ENCODE measurements at regions not wholly inside any gene's neighbourhood (a gene's known extent, or its start where the extent isn't known, plus 50 kb on each side); places are given as distances from the start of the nearest gene placed in this dataset.

DNA sequence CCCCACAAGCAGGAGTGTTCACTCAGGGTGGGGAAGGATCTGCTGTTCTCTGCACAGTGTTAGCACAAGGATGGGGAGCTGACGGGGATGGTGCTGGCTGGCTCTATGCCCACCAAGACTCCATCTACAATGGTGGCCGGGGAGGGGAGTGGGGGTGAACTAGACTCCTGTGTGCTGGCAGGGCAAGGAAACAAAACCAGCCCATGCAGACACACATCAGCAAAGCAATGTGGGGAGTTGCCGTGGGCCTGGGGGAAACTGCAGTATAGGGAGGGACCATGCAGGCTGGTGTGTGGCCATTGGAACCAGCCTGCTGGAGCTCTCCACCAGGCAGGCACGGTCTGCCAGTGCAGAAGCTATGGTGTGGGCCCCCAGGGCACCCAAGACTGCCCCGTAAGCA, 195.1 kb downstream of the PWWP3B start:
- no TSS peak for BruUV-seq (replicated peaks)
- POLR2A ChIA-PET: no interaction called here

More for the DNA sequence above, 195.1 kb downstream of the PWWP3B start:
- CTCF ChIA-PET: no interaction called here
- no peak for DNase-seq (ENCODE audit: low read depth, low spot score)
- no peak overlapping the region for H3K4me2 ChIP-seq (ENCODE audit: insufficient read depth, low read length)
- no peaks in the 10 kb centered on the region for H3K9me3 ChIP-seq (replicated peaks; ENCODE audit: control insufficient read depth, insufficient read depth, low read length)
- H3K79me2 ChIP-seq (ENCODE audit: control insufficient read depth, insufficient read depth, low read length): no peaks in the 10 kb centered on the region
- H3K4me3 ChIP-seq (replicated peaks in 1 of 3; ENCODE audit: insufficient read depth in 1 of 3, low read depth in 1 of 3, low read length in 3 of 3): no peak overlapping the region
- intact Hi-C loops (cut with micrococcal nuclease) (no loop called here), dilution Hi-C loops (cut with MboI; ENCODE audit: extremely low pct_ligation_motif_present, low sequenced_read_pairs) (no loop called here)
- TF ChIP-seq POLR2A (IDR thresholded peaks at IDR 0.05; ENCODE audit: low read depth, low read length) (no peak), EZH2 (IDR thresholded peaks at IDR 0.05; ENCODE audit: borderline replicate concordance, low read depth, low read length, severe bottlenecking) (no peak), JUN (IDR thresholded peaks at IDR 0.05; ENCODE audit: borderline replicate concordance, insufficient read depth, insufficient read length, low read depth) (no peak), GATA2 (IDR thresholded peaks at IDR 0.05; ENCODE audit: insufficient read depth, insufficient read length, low read depth, low read length) (no peak), MYC (IDR thresholded peaks at IDR 0.05; ENCODE audit: low read depth, low read length) (no peak), POLR2AphosphoS5 (IDR thresholded peaks at IDR 0.05; ENCODE audit: insufficient read depth, low read depth, low read length) (no peak), FOS (IDR thresholded peaks at IDR 0.05; ENCODE audit: borderline replicate concordance, insufficient read depth, low read length) (no peak)
- TF ChIP-seq, protein P1, sequence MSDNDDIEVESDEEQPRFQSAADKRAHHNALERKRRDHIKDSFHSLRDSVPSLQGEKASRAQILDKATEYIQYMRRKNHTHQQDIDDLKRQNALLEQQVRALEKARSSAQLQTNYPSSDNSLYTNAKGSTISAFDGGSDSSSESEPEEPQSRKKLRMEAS (IDR thresholded peaks at IDR 0.05; ENCODE audit: insufficient read depth, insufficient read length): no peak
- TF ChIP-seq, protein P2, sequence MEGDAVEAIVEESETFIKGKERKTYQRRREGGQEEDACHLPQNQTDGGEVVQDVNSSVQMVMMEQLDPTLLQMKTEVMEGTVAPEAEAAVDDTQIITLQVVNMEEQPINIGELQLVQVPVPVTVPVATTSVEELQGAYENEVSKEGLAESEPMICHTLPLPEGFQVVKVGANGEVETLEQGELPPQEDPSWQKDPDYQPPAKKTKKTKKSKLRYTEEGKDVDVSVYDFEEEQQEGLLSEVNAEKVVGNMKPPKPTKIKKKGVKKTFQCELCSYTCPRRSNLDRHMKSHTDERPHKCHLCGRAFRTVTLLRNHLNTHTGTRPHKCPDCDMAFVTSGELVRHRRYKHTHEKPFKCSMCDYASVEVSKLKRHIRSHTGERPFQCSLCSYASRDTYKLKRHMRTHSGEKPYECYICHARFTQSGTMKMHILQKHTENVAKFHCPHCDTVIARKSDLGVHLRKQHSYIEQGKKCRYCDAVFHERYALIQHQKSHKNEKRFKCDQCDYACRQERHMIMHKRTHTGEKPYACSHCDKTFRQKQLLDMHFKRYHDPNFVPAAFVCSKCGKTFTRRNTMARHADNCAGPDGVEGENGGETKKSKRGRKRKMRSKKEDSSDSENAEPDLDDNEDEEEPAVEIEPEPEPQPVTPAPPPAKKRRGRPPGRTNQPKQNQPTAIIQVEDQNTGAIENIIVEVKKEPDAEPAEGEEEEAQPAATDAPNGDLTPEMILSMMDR (IDR thresholded peaks at IDR 0.05; ENCODE audit: extremely low read depth in 1 of 2, insufficient read depth in 1 of 2, low read depth in 1 of 2, low read length in 2 of 2): no peak
- H2AFZ ChIP-seq (ENCODE audit: low read depth, low read length): no peak overlapping the region
- H3K9me1 ChIP-seq (replicated peaks; ENCODE audit: control insufficient read depth, extremely low read depth, insufficient read depth, low read length): no peaks in the 10 kb centered on the region
- H4K20me1 ChIP-seq (replicated peaks; ENCODE audit: control insufficient read depth, extremely low read depth, insufficient read depth, low read length): no peaks in the 10 kb centered on the region
- no peaks in the 10 kb centered on the region for H3K27me3 ChIP-seq (ENCODE audit: control insufficient read depth in 2 of 2, insufficient read depth in 2 of 2, low read length in 2 of 2)
- no peaks in the 10 kb centered on the region for H3K4me1 ChIP-seq (ENCODE audit: control insufficient read depth, extremely low read depth, insufficient read depth, low read length)
- no peak overlapping the region for H3K27ac ChIP-seq (ENCODE audit: insufficient read depth, low read depth, low read length)
- H3K9ac ChIP-seq (replicated peaks; ENCODE audit: extremely low read depth, insufficient read depth, low read length): no peak overlapping the region
- H3K36me3 ChIP-seq (ENCODE audit: control insufficient read depth in 2 of 2, extremely low read depth in 1 of 2, insufficient read depth in 2 of 2, low read length in 2 of 2): no peaks in the 10 kb centered on the region
- no peak for FAIRE-seq
